Cardiac fibroblast (primary cell): ENCODE measurements at regions not wholly inside any gene's neighbourhood (a gene's known extent, or its start where the extent isn't known, plus 50 kb on each side); places are given as distances from the start of the nearest gene placed in this dataset.
A peak's percentile ranks its signal among the peaks of the same experiment; 100 is the strongest.

Experiments used
- DNase-seq, 2 donors: peaks; one replicate each; pipeline versions ENCODE4 v3.0.0 to v3.0.0-alpha.2; 2010; ENCODE audit warnings: low read depth in 2 of 2
- H3K4me3 ChIP-seq, 2 donors: replicated peaks in 1 of 2; 1 replicate in 1 of 2; 2 replicates in 1 of 2; pipeline ENCODE4 v1.5.1; 2011; ENCODE audit warnings: low read depth in 2 of 2, low read length in 2 of 2, mild to moderate bottlenecking in 2 of 2, moderate library complexity in 1 of 2
- TF ChIP-seq, protein P1 (sequence below): IDR thresholded peaks from one replicate; pipeline ENCODE4 v1.5.1; 2011; ENCODE audit warnings: low read depth, mild to moderate bottlenecking, low read length, inconsistent platforms

DNA sequence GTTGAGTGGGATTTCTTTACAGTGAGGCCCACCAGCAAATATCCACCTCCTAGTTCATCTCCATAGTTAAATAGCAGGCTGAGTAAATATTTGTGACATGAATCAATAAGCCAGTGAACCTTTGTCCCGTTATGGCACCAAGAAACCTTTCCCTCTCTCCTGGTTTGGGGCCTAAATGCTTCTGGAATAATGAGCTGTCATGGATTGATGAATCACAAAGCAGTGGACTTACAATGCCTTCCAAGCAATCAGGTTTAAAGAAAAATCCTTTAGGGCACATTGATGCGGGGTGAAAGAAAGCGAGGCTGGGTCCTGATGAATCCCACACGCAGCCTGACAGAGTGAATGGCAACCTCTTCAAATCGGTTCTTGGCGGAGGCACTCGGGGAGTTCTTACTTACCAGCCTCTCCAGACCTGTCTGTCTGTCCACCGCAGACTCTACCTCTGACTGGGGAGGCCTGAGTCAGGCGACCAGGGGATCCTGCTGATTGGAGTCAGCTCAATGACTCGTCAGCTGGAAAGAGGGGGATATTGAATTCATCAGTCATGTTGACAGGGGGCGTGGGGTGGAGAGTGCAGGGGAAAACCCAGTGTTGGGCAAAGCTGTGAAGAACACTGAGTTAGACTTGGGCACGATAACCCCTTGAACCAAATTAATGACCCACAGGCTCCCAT lies 247.3 kb downstream of the PLPP3 start:
- no peak overlapping the region for H3K4me3 ChIP-seq
- no peak for DNase-seq
- TF ChIP-seq, protein P1, sequence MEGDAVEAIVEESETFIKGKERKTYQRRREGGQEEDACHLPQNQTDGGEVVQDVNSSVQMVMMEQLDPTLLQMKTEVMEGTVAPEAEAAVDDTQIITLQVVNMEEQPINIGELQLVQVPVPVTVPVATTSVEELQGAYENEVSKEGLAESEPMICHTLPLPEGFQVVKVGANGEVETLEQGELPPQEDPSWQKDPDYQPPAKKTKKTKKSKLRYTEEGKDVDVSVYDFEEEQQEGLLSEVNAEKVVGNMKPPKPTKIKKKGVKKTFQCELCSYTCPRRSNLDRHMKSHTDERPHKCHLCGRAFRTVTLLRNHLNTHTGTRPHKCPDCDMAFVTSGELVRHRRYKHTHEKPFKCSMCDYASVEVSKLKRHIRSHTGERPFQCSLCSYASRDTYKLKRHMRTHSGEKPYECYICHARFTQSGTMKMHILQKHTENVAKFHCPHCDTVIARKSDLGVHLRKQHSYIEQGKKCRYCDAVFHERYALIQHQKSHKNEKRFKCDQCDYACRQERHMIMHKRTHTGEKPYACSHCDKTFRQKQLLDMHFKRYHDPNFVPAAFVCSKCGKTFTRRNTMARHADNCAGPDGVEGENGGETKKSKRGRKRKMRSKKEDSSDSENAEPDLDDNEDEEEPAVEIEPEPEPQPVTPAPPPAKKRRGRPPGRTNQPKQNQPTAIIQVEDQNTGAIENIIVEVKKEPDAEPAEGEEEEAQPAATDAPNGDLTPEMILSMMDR, result no peak

DNA sequence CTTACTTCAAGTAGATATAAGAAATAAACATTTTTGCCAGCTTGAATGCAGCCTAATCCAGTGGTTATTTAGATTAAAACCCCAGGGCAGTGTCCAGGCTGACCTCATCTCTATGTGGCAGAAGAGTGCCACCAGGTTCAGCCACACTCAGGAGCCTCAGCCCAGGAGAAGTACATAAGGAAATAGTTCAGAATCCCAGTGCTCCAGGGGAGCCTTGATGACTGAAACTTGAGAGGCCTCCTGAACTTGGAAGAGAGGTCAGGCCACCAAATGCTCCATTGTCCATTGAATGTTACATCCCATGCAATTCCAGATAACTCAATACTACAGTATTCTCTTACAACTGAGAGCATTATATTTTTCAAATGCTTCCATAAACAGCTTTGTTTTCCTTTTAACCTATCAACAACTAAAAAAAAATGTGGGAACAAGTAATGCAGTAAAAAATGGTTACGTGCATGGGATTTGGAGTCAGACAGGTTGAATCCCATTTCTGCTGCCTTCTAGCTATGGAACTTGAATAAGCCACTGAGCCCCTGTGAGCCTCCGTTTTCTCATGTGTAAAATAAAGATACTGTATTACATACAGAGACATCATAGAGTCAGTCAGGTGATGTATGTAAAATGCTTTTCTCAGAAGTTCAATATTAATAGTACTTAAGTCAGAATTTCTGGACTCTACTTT lies 248.0 kb downstream of the PLPP3 start:
- DNase-seq, result no peak
- H3K4me3 ChIP-seq, result no peak overlapping the region
- TF ChIP-seq, protein P1, result no peak

- no peak overlapping the region for H3K4me3 ChIP-seq
- TF ChIP-seq, protein P1, result no peak
- DNase-seq, result peak; percentile 63 to 67
Measured at GRCh38 chr1:56330391-56331026, 248.9 kb downstream of the PLPP3 start.

- peak in 1 of 2 donors; percentile 15 for DNase-seq
- TF ChIP-seq, protein P1, result no peak
Measured at GRCh38 chr1:56329970-56330369, 249.4 kb downstream of the PLPP3 start.

GRCh38 chr1:56327195-56327594 lies 252.2 kb downstream of the PLPP3 start:
- DNase-seq, result no peak
- H3K4me3 ChIP-seq, result no peak overlapping the region
- TF ChIP-seq, protein P1, result no peak

More at GRCh38 chr1:56329970-56330369, 249.4 kb downstream of the PLPP3 start:
- no peak overlapping the region for H3K4me3 ChIP-seq

GRCh38 chr1:56326056-56326455 lies 253.3 kb downstream of the PLPP3 start:
- H3K4me3 ChIP-seq, result no peak overlapping the region
- peak; percentile 31 to 45 for DNase-seq
- TF ChIP-seq, protein P1, result no peak
